Neutrophil (primary cell): ENCODE measurements at regions not wholly inside any gene's neighbourhood (a gene's known extent, or its start where the extent isn't known, plus 50 kb on each side); places are given as distances from the start of the nearest gene placed in this dataset.

ENCODE experiments used
- H3K27ac ChIP-seq: fragments of 200-600 bp; sonication (generic); 2 replicates; pipeline ENCODE4 v1.5.1; 2016; ENCODE audit warnings: mild to moderate bottlenecking, moderate library complexity
- H3K27me3 ChIP-seq: fragments of 200-600 bp; sonication (generic); 2 replicates; pipeline ENCODE4 v1.6.0; 2016; ENCODE audit warnings: mild to moderate bottlenecking
- H3K36me3 ChIP-seq: fragments of 200-600 bp; sonication (generic); 2 replicates; pipeline ENCODE4 v1.5.1; 2017
- H3K4me1 ChIP-seq, 2 experiments: fragments of 200-600 bp in 1 of 2; sonication (generic) in 1 of 2; 1 replicate in 1 of 2; 2 replicates in 1 of 2; pipeline versions ENCODE4 v1.5.1 to v1.6.1; 2013 to 2016; ENCODE audit warnings: low read depth in 1 of 2, low read length in 1 of 2, mild to moderate bottlenecking in 1 of 2, moderate library complexity in 1 of 2; ENCODE audit not compliant: control insufficient read depth in 1 of 2, insufficient read depth in 1 of 2
- H3K4me3 ChIP-seq, 2 experiments: fragments of 200-600 bp in 1 of 2; sonication (generic) in 1 of 2; 1 replicate in 1 of 2; 2 replicates in 1 of 2; pipeline ENCODE4 v1.5.1; 2013 to 2016; ENCODE audit warnings: low read depth in 1 of 2, low read length in 1 of 2, mild to moderate bottlenecking in 1 of 2, moderate library complexity in 1 of 2
- H3K9me3 ChIP-seq: fragments of 200-600 bp; sonication (generic); 2 replicates; pipeline ENCODE4 v1.5.1; 2016
- TF ChIP-seq, protein P1 (sequence below): fragments of 200-600 bp; sonication (generic); IDR thresholded peaks from 2 replicates; pipeline ENCODE4 v1.5.1; 2016; ENCODE audit warnings: antibody characterized with exemption

GRCh38 chr2:58739033-58739432 lies 497.9 kb upstream of the FANCL start:
- Histone ChIP-seq H3K9me3 (no peaks in the 10 kb centered on the region), H3K36me3 (no peaks in the 10 kb centered on the region), H3K4me1 (no peaks in the 10 kb centered on the region), H3K27me3 (no peaks in the 10 kb centered on the region), H3K4me3 (no peak overlapping the region), H3K27ac (no peak overlapping the region)
- TF ChIP-seq, protein P1, sequence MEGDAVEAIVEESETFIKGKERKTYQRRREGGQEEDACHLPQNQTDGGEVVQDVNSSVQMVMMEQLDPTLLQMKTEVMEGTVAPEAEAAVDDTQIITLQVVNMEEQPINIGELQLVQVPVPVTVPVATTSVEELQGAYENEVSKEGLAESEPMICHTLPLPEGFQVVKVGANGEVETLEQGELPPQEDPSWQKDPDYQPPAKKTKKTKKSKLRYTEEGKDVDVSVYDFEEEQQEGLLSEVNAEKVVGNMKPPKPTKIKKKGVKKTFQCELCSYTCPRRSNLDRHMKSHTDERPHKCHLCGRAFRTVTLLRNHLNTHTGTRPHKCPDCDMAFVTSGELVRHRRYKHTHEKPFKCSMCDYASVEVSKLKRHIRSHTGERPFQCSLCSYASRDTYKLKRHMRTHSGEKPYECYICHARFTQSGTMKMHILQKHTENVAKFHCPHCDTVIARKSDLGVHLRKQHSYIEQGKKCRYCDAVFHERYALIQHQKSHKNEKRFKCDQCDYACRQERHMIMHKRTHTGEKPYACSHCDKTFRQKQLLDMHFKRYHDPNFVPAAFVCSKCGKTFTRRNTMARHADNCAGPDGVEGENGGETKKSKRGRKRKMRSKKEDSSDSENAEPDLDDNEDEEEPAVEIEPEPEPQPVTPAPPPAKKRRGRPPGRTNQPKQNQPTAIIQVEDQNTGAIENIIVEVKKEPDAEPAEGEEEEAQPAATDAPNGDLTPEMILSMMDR = no peak

GRCh38 chr2:58734365-58734764 lies 493.2 kb upstream of the FANCL start:
- Histone ChIP-seq H3K4me1 (no peaks in the 10 kb centered on the region), H3K36me3 (no peaks in the 10 kb centered on the region), H3K9me3 (no peaks in the 10 kb centered on the region), H3K27me3 (no peaks in the 10 kb centered on the region), H3K4me3 (no peak overlapping the region), H3K27ac (no peak overlapping the region)
- TF ChIP-seq, protein P1 = no peak

GRCh38 chr2:58732999-58733398 lies 491.9 kb upstream of the FANCL start:
- TF ChIP-seq, protein P1 = no peak
- H3K4me1 ChIP-seq = no peaks in the 10 kb centered on the region
- H3K27ac ChIP-seq = no peak overlapping the region

DNA sequence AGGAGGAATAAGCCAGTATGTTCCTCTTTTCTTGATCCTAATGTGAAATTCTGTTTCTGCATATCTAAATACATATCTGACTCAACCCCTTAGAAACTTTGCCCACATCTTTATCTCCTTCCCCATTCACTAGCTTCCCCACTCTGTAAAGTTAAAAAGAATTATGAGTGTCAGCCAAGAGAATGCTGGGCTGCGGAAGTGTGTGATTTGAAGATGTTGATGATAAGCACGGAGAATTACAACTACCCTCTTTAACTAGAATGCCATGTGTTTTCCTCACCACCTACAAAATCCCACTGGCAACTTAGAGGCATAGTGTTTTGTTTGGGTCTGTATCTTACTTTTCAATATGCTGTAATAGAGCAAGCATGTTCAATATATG lies 490.4 kb upstream of the FANCL start:
- TF ChIP-seq, protein P1 = no peak
- Histone ChIP-seq H3K27ac (no peak overlapping the region), H3K9me3 (no peaks in the 10 kb centered on the region), H3K4me3 (no peak overlapping the region), H3K27me3 (no peaks in the 10 kb centered on the region), H3K4me1 (no peaks in the 10 kb centered on the region), H3K36me3 (no peaks in the 10 kb centered on the region)

More at GRCh38 chr2:58732999-58733398, 491.9 kb upstream of the FANCL start:
- Histone ChIP-seq H3K36me3 (no peaks in the 10 kb centered on the region), H3K27me3 (no peaks in the 10 kb centered on the region), H3K4me3 (no peak overlapping the region), H3K9me3 (no peaks in the 10 kb centered on the region)

GRCh38 chr2:58730764-58731487 lies 489.8 kb upstream of the FANCL start:
- Histone ChIP-seq H3K9me3 (no peaks in the 10 kb centered on the region), H3K36me3 (no peaks in the 10 kb centered on the region), H3K27ac (no peak overlapping the region), H3K4me3 (no peak overlapping the region), H3K4me1 (no peaks in the 10 kb centered on the region), H3K27me3 (no peaks in the 10 kb centered on the region)
- TF ChIP-seq, protein P1 = no peak
